ENCODE measurements at regions not wholly inside any gene's neighbourhood (a gene's known extent, or its start where the extent isn't known, plus 50 kb on each side); places are given as distances from the start of the nearest gene placed in this dataset.

DNA sequence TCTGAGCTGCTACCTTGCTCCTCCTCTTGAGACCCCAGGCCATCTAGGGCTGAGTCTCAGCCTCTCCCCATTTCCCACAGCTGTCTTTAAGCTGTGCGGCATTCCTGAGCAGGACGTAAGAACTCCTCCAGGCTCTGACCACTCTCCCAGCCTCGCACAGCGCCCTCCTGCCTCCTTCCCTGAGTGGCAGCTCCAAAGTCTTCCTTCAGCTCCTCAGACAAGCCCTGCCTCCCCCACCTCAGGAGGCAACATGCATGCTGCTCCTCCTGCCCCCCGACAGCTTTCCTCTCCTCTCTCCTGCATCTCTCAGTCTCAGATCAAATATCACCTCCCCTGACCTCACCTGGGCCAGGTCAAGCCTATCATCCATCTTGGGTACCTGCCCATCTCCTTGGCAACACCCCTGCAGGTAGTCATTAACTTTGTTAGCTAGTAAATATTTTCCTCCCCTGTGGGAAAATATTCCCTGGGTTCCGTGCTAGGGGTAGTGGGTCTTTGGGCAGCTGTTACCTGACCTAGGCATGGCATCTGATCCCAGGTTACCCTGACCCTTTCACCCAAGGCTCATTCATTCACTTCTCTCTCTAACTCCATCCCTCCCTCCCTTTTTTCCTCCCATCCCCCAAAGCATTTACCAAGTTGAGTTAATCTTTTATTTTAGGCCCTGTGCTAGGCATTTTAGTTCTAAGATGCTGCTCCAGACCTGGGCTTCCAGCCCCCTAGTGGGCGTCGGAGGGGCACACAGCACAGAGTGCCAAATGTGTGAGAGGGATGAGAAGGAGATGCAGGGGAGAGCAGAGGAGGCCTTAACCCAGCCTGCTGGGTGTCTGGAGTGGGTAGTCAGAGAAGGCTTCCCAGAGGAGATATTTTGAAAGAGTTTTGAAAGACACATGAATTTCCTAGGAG lies 419.9 kb downstream of the PTPRU start:
- WGBS, 2 donors = 32 to 47% methylated on average over 8 of the region's 8 CpGs
- H3K27ac ChIP-seq (ENCODE audit: low read depth in 1 of 2, low read length in 1 of 2) = no peak overlapping the region
- no peaks in the 10 kb centered on the region for H3K4me1 ChIP-seq (ENCODE audit: control insufficient read depth in 5 of 5, insufficient read depth in 5 of 5, low read length in 5 of 5)
- ATAC-seq (ENCODE audit: insufficient read depth, low FRiP score) = no peak
- no peaks in the 10 kb centered on the region for H3K36me3 ChIP-seq (ENCODE audit: control insufficient read depth in 4 of 4, insufficient read depth in 4 of 4, low read length in 4 of 4)
- TF ChIP-seq CTCF (IDR thresholded peaks at IDR 0.05; ENCODE audit: control extremely low read depth, extremely low read depth) = no peak
- H3K9ac ChIP-seq (ENCODE audit: insufficient read depth in 1 of 2, low read length in 2 of 2) = no peak overlapping the region
- H3K4me3 ChIP-seq = no peak overlapping the region
- peak in 1 of 3 donors; percentile 5 for DNase-seq
- no peaks in the 10 kb centered on the region for H3K27me3 ChIP-seq (ENCODE audit: control insufficient read depth in 3 of 3, insufficient read depth in 3 of 3, low read length in 2 of 3)
- H3K9me3 ChIP-seq (ENCODE audit: control insufficient read depth in 4 of 4, insufficient read depth in 3 of 4, low read length in 3 of 4) = no peaks in the 10 kb centered on the region

DNA sequence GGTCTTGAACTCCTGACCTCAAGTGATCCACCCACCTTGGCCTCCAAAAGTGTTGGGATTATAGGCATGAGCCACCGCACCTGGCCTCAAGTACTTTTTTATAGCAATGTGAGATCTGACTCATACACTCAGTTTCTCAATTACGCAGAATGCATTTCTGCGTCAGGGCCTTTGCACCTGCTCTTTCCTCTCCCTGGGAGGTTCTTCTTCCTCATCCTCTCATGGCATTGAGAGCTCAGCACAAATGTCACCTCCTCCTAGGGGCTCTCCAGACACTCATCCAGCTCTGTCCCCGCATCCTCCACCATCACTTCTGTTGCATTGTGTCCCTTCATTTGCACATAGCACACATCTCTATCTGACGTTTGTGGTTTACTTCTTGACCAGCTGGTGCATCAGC lies 418.8 kb downstream of the PTPRU start:
- no peak for DNase-seq
- H3K9me3 ChIP-seq (ENCODE audit: control insufficient read depth in 4 of 4, insufficient read depth in 3 of 4, low read length in 3 of 4) = no peaks in the 10 kb centered on the region
- no peak overlapping the region for H3K4me3 ChIP-seq
- no peaks in the 10 kb centered on the region for H3K27me3 ChIP-seq (ENCODE audit: control insufficient read depth in 3 of 3, insufficient read depth in 3 of 3, low read length in 2 of 3)
- H3K36me3 ChIP-seq (ENCODE audit: control insufficient read depth in 4 of 4, insufficient read depth in 4 of 4, low read length in 4 of 4) = no peaks in the 10 kb centered on the region
- no peaks in the 10 kb centered on the region for H3K4me1 ChIP-seq (ENCODE audit: control insufficient read depth in 5 of 5, insufficient read depth in 5 of 5, low read length in 5 of 5)
- H3K9ac ChIP-seq (ENCODE audit: insufficient read depth in 1 of 2, low read length in 2 of 2) = no peak overlapping the region
- ATAC-seq (ENCODE audit: insufficient read depth, low FRiP score) = no peak
- TF ChIP-seq CTCF (IDR thresholded peaks at IDR 0.05; ENCODE audit: control extremely low read depth, extremely low read depth) = no peak
- H3K27ac ChIP-seq (ENCODE audit: low read depth in 1 of 2, low read length in 1 of 2) = no peak overlapping the region
- 86 to 90% methylated on average over 5 of the region's 5 CpGs for WGBS, 2 donors

DNA sequence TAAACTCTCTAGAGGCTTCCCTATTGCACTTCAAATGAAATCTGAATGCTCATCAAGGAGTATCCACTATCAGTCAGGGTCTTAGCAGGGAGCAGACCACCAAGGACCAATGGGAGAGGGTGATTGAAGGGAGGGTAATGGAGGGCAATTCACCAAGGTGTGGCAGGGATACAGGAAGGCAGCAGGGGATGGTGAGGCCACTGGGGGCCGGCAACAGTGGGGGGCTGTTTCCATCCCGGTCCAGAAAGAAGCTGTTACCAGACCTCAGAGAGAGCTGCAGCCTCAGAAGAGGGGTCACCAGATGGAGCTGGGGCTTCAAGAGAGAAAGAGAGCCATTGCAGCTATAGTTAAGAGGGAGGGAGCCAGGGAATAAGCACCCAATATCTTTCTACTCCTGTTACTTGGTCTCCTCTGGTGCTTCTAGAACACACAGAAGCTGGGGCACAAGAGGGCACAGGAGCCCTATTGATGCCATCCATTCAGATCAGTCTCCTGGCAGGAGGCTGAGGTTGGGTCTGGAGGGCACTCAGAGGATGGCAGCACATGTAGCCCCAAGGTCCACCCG lies 417.6 kb downstream of the PTPRU start:
- Histone ChIP-seq H3K4me1 (ENCODE audit: control insufficient read depth in 5 of 5, insufficient read depth in 5 of 5, low read length in 5 of 5) (no peaks in the 10 kb centered on the region), H3K36me3 (ENCODE audit: control insufficient read depth in 4 of 4, insufficient read depth in 4 of 4, low read length in 4 of 4) (no peaks in the 10 kb centered on the region), H3K4me3 (no peak overlapping the region), H3K9ac (ENCODE audit: insufficient read depth in 1 of 2, low read length in 2 of 2) (no peak overlapping the region), H3K27me3 (ENCODE audit: control insufficient read depth in 3 of 3, insufficient read depth in 3 of 3, low read length in 2 of 3) (no peaks in the 10 kb centered on the region), H3K27ac (ENCODE audit: low read depth in 1 of 2, low read length in 1 of 2) (no peak overlapping the region), H3K9me3 (ENCODE audit: control insufficient read depth in 4 of 4, insufficient read depth in 3 of 4, low read length in 3 of 4) (peaks cover 0 to 5% (median 0%) of the 10 kb centered on the region in 4 donors)
- no peak for TF ChIP-seq CTCF (IDR thresholded peaks at IDR 0.05; ENCODE audit: control extremely low read depth, extremely low read depth)
- ATAC-seq (ENCODE audit: insufficient read depth, low FRiP score) (no peak), DNase-seq (no peak)
- 74 to 83% methylated on average over 3 of the region's 3 CpGs for WGBS, 2 donors
